ENCODE measurements at regions not wholly inside any gene's neighbourhood (a gene's known extent, or its start where the extent isn't known, plus 50 kb on each side); places are given as distances from the start of the nearest gene placed in this dataset.

GRCh38 chr11:134686460-134687061 lies 274.5 kb upstream of the B3GAT1 start:
- TF ChIP-seq CTCF (IDR thresholded peaks at IDR 0.05): no peak
- no peak for TF ChIP-seq POLR2A (IDR thresholded peaks at IDR 0.05)

Measured in adrenal gland (tissue), 5 donors.